GM23338 (cell line): ENCODE measurements at regions not wholly inside any gene's neighbourhood (a gene's known extent, or its start where the extent isn't known, plus 50 kb on each side); places are given as distances from the start of the nearest gene placed in this dataset.

ENCODE experiments used
- ATAC-seq: fragments of 200-7000 bp; cut with Tn5 transposase; 3 replicates; pipeline ENCODE4 v1.9.1; 2020
- DNase-seq: peaks from one replicate; pipeline ENCODE4 v3.0.0-alpha.2; 2015; ENCODE audit warnings: low spot score
- H2AFZ ChIP-seq: fragments of 200-600 bp; sonication (generic); 2 replicates; pipeline ENCODE4 v1.8.0; 2016; ENCODE audit warnings: antibody characterized with exemption, mild to moderate bottlenecking, moderate library complexity
- H3F3A ChIP-seq: fragments of 200-600 bp; sonication (generic); replicated peaks from 2 replicates; pipeline ENCODE4 v1.8.0; 2017; ENCODE audit warnings: antibody characterized with exemption, mixed run types, low read depth
- H3K27ac ChIP-seq: fragments of 200-600 bp; sonication (generic); 2 replicates; pipeline ENCODE4 v1.6.1; 2016; ENCODE audit warnings: low read depth
- H3K27me3 ChIP-seq: fragments of 200-600 bp; sonication (generic); 2 replicates; pipeline ENCODE4 v1.8.0; 2016; ENCODE audit warnings: mild to moderate bottlenecking, mixed run types, moderate library complexity; ENCODE audit not compliant: insufficient read depth
- H3K36me3 ChIP-seq: fragments of 200-600 bp; sonication (generic); 2 replicates; pipeline ENCODE4 v1.8.0; 2016; ENCODE audit warnings: mild to moderate bottlenecking; ENCODE audit not compliant: insufficient read depth
- H3K4me1 ChIP-seq: fragments of 200-600 bp; sonication (generic); 2 replicates; pipeline ENCODE4 v1.8.0; 2016; ENCODE audit warnings: mild to moderate bottlenecking, moderate library complexity; ENCODE audit not compliant: insufficient read depth
- H3K4me2 ChIP-seq: fragments of 200-600 bp; sonication (generic); 2 replicates; pipeline ENCODE4 v1.7.1; 2017; ENCODE audit warnings: mixed run types
- H3K4me3 ChIP-seq: fragments of 200-600 bp; sonication (generic); 2 replicates; pipeline ENCODE4 v1.6.1; 2016; ENCODE audit warnings: mixed run types
- H3K79me2 ChIP-seq: fragments of 200-600 bp; sonication (generic); replicated peaks from 2 replicates; pipeline ENCODE4 v1.8.0; 2017; ENCODE audit warnings: mild to moderate bottlenecking; ENCODE audit not compliant: insufficient read depth
- H3K9me2 ChIP-seq: fragments of 200-600 bp; sonication (generic); 2 replicates; pipeline ENCODE4 v1.8.0; 2017; ENCODE audit not compliant: insufficient read depth
- H4K20me1 ChIP-seq: fragments of 200-600 bp; sonication (generic); replicated peaks from 2 replicates; pipeline ENCODE4 v1.8.0; 2017; ENCODE audit warnings: mild to moderate bottlenecking; ENCODE audit not compliant: insufficient read depth
- H3K27ac Mint-ChIP-seq: 2 replicates; pipeline ENCODE4 v1.8.0; 2020; ENCODE audit warnings: inconsistent platforms, mild to moderate bottlenecking, moderate library complexity, mixed read lengths
- H3K27me3 Mint-ChIP-seq: 3 replicates; pipeline ENCODE4 v1.8.0; 2022; ENCODE audit warnings: low read depth, mild to moderate bottlenecking, moderate library complexity, mixed read lengths, inconsistent platforms; ENCODE audit not compliant: insufficient read depth, poor library complexity
- H3K36me3 Mint-ChIP-seq: 3 replicates; pipeline ENCODE4 v1.8.0; 2021; ENCODE audit warnings: low read depth, mild to moderate bottlenecking, inconsistent platforms, moderate library complexity, mixed read lengths
- H3K4me1 Mint-ChIP-seq: 3 replicates; pipeline ENCODE4 v1.8.0; 2020; ENCODE audit warnings: mild to moderate bottlenecking, inconsistent platforms, mixed read lengths
- H3K4me3 Mint-ChIP-seq: 3 replicates; pipeline ENCODE4 v1.8.0; 2021; ENCODE audit warnings: moderate library complexity, mild to moderate bottlenecking, inconsistent platforms, mixed read lengths
- H3K9me3 Mint-ChIP-seq: 3 replicates; pipeline ENCODE4 v1.8.0; 2020; ENCODE audit warnings: moderate library complexity, mild to moderate bottlenecking, inconsistent platforms, mixed read lengths
- ETS1 ChIP-seq: IDR thresholded peaks from 2 replicates; pipeline ENCODE4 v1.6.1; 2016; ENCODE audit warnings: antibody characterized with exemption
- EZH2 ChIP-seq: fragments of 200-600 bp; sonication (generic); IDR thresholded peaks from one replicate; pipeline ENCODE4 v1.8.0; 2017; ENCODE audit warnings: antibody characterized with exemption, mild to moderate bottlenecking, low read depth; ENCODE audit not compliant: unreplicated experiment
- JUNB ChIP-seq: IDR thresholded peaks from one replicate; pipeline ENCODE4 v1.6.1; 2016; ENCODE audit warnings: antibody characterized with exemption; ENCODE audit not compliant: unreplicated experiment
- NANOG ChIP-seq: IDR thresholded peaks from 2 replicates; pipeline ENCODE4 v1.6.1; 2016; ENCODE audit warnings: antibody characterized with exemption, borderline replicate concordance
- POLR2AphosphoS5 ChIP-seq: IDR thresholded peaks from 2 replicates; pipeline ENCODE4 v1.6.1; 2016; ENCODE audit warnings: antibody characterized with exemption, low read depth
- STAT1 ChIP-seq: IDR thresholded peaks from one replicate; pipeline ENCODE4 v1.6.1; 2016; ENCODE audit warnings: antibody characterized with exemption; ENCODE audit not compliant: unreplicated experiment
- ZNF114 ChIP-seq: fragments of 250-450 bp; sonication (Bioruptor Pico); IDR thresholded peaks from 2 replicates; pipeline ENCODE4 v1.5.0; 2020; ENCODE audit warnings: mild to moderate bottlenecking, moderate library complexity
- ZNF462 ChIP-seq: fragments of 250-450 bp; sonication (Bioruptor Pico); IDR thresholded peaks from 2 replicates; pipeline ENCODE4 v1.5.0; 2020; ENCODE audit warnings: mild to moderate bottlenecking, moderate library complexity

GRCh38 chr3:22147161-22147560 lies 396.2 kb upstream of the ZNF385D start (continued):
- TF ChIP-seq ETS1 (no peak), EZH2 (no peak), JUNB (no peak), POLR2AphosphoS5 (no peak), ZNF462 (CRISPR knock-in tag) (no peak)

GRCh38 chr3:22156868-22157267 lies 405.9 kb upstream of the ZNF385D start:
- H3K4me2 ChIP-seq, result no peak overlapping the region
- no peak overlapping the region for H3K27ac ChIP-seq
- no peak overlapping the region for H3K4me3 Mint-ChIP-seq
- no peak overlapping the region for H3K4me3 ChIP-seq
- H3K79me2 ChIP-seq, result no peaks in the 10 kb centered on the region
- no peaks in the 10 kb centered on the region for H4K20me1 ChIP-seq
- H3K27ac Mint-ChIP-seq, result 0 out of 2 replicates have a peak overlapping the region, but pooled peaks have one; percentile 17
- no peaks in the 10 kb centered on the region for H3K9me2 ChIP-seq
- ATAC-seq (peak; percentile 71), DNase-seq (peak; percentile 27)
- no peaks in the 10 kb centered on the region; the same call in 2 of the 3 replicates for H3K9me3 Mint-ChIP-seq
- 0 out of 2 replicates have a peak overlapping the region, but pooled peaks have one; percentile 1 for H2AFZ ChIP-seq
- H3K36me3 ChIP-seq, result no peaks in the 10 kb centered on the region
- no peaks in the 10 kb centered on the region for H3K4me1 ChIP-seq
- H3K36me3 Mint-ChIP-seq, result no peaks in the 10 kb centered on the region
- peaks cover 14% of the 10 kb centered on the region for H3K4me1 Mint-ChIP-seq
- H3F3A ChIP-seq, result no peaks in the 10 kb centered on the region
- H3K27me3 Mint-ChIP-seq, result no peaks in the 10 kb centered on the region
- H3K27me3 ChIP-seq, result no peaks in the 10 kb centered on the region
- TF ChIP-seq POLR2AphosphoS5, result no peak
- peak; percentile 91 for TF ChIP-seq ZNF462 (CRISPR knock-in tag)
- no peak for TF ChIP-seq NANOG
- TF ChIP-seq JUNB, result no peak
- TF ChIP-seq STAT1, result no peak
- no peak for TF ChIP-seq ZNF114 (CRISPR knock-in tag)
